HCT116 (cell line): ENCODE measurements at regions not wholly inside any gene's neighbourhood (a gene's known extent, or its start where the extent isn't known, plus 50 kb on each side); places are given as distances from the start of the nearest gene placed in this dataset.

Source experiments
- ATAC-seq: fragments of 200-7000 bp; cut with Tn5 transposase; 2 replicates; pipeline ENCODE4 v1.9.1; 2020; ENCODE audit warnings: mild to moderate bottlenecking, moderate library complexity
- BruUV-seq: library from RNA; stranded (reverse); fragments of 400-500 nt; replicated peaks from 2 replicates; lab custom pipeline; 2021; lab: Mats Ljungman, UMichigan
- CTCF ChIA-PET: fragments of 300-600 bp; sonication (Branson Sonifier 250); formaldehyde crosslinking; loops from one replicate; lab custom pipeline; 2021; ENCODE audit warnings: antibody characterized with exemption; lab: Charles Lee
- POLR2A ChIA-PET: fragments of 300-600, 350-600 bp; sonication (Branson Sonifier 250); formaldehyde crosslinking; loops from one replicate; lab custom pipeline; 2021; ENCODE audit warnings: antibody characterized with exemption; lab: Charles Lee
- RAD21 ChIA-PET, 2 experiments: fragments of 300-600 bp; sonication (Branson Sonifier 250); formaldehyde crosslinking; loops; one replicate each; lab custom pipeline; 2023; ENCODE audit warnings: low total read pairs in 2 of 2; ENCODE audit not compliant: uncharacterized antibody in 2 of 2, unreplicated experiment in 2 of 2, low non-redundant PET in 1 of 2; lab: Charles Lee
- DNase-seq: peaks from one replicate; pipeline ENCODE4 v3.0.0-alpha.2; 2010; ENCODE audit warnings: low read depth, low spot score
- H2AFZ ChIP-seq: fragments of 200-600 bp; shearing (Covaris generic), sonication (generic); 2 replicates; pipeline ENCODE4 v1.6.1; 2017; ENCODE audit warnings: low read depth, mixed run types, mixed read lengths, antibody characterized with exemption, low read length; ENCODE audit not compliant: poor library complexity, severe bottlenecking
- H3K27ac ChIP-seq: 2 replicates; pipeline ENCODE4 v1.5.1; 2012; ENCODE audit warnings: low read depth, low read length
- H3K27me3 ChIP-seq: fragments of 200-600 bp; sonication (generic); 2 replicates; pipeline ENCODE4 v1.6.1; 2016; ENCODE audit warnings: mixed run types, low read length, mixed read lengths; ENCODE audit not compliant: insufficient read depth
- H3K36me3 ChIP-seq, 2 experiments: fragments of 200-500 bp in 1 of 2; fragments of 200-600 bp in 1 of 2; sonication (Bioruptor generic) in 1 of 2; sonication (generic) in 1 of 2; 2 replicates each; pipeline versions ENCODE4 v1.5.1 to v1.6.1; 2014 to 2016; ENCODE audit warnings: low read length in 2 of 2, inconsistent platforms in 1 of 2, mixed read lengths in 1 of 2, mixed run types in 1 of 2; ENCODE audit not compliant: insufficient read depth in 2 of 2, control insufficient read depth in 1 of 2
- H3K4me1 ChIP-seq, 2 experiments: fragments of 200-600 bp in 1 of 2; sonication (generic) in 1 of 2; 2 replicates each; pipeline versions ENCODE4 v1.5.1 to v1.6.1; 2012 to 2017; ENCODE audit warnings: low read length in 2 of 2, inconsistent platforms in 1 of 2, mild to moderate bottlenecking in 1 of 2, mixed read lengths in 1 of 2, mixed run types in 1 of 2, moderate library complexity in 1 of 2; ENCODE audit not compliant: insufficient read depth in 2 of 2, control insufficient read depth in 1 of 2
- H3K4me2 ChIP-seq: fragments of 200-600 bp; sonication (generic); 2 replicates; pipeline ENCODE4 v1.6.1; 2017; ENCODE audit warnings: mixed run types, low read length, mixed read lengths
- H3K4me3 ChIP-seq, 2 experiments: fragments of 200-600 bp in 1 of 2; sonication (generic) in 1 of 2; replicated peaks in 1 of 2; 2 replicates each; pipeline ENCODE4 v1.5.1; 2011 to 2016; ENCODE audit warnings: low read length in 2 of 2, control low read depth in 1 of 2, low read depth in 1 of 2, mild to moderate bottlenecking in 1 of 2, mixed read lengths in 1 of 2, mixed run types in 1 of 2
- H3K79me2 ChIP-seq: fragments of 200-600 bp; sonication (generic); 2 replicates; pipeline ENCODE4 v1.6.1; 2017; ENCODE audit warnings: mild to moderate bottlenecking, mixed run types, low read length, moderate library complexity, mixed read lengths; ENCODE audit not compliant: insufficient read depth
- H3K9ac ChIP-seq: fragments of 200-600 bp; sonication (generic); 2 replicates; pipeline ENCODE4 v1.6.1; 2016; ENCODE audit warnings: low read length, mixed read lengths
- H3K9me2 ChIP-seq: fragments of 200-600 bp; sonication (generic), shearing (Covaris generic); 2 replicates; pipeline ENCODE4 v1.6.1; 2017; ENCODE audit warnings: mixed run types, mild to moderate bottlenecking, moderate library complexity; ENCODE audit not compliant: insufficient read depth
- H3K9me3 ChIP-seq, 2 experiments: fragments of 200-500 bp in 1 of 2; fragments of 200-600 bp in 1 of 2; sonication (Bioruptor generic) in 1 of 2; sonication (generic) in 1 of 2; 2 replicates each; pipeline ENCODE4 v1.6.1; 2014 to 2017; ENCODE audit warnings: low read length in 2 of 2, mixed read lengths in 2 of 2, inconsistent platforms in 1 of 2, low read depth in 1 of 2, mild to moderate bottlenecking in 1 of 2, mixed run types in 1 of 2, moderate library complexity in 1 of 2; ENCODE audit not compliant: control insufficient read depth in 1 of 2, insufficient read depth in 1 of 2
- H4K20me1 ChIP-seq: fragments of 200-600 bp; sonication (generic), shearing (Covaris generic); 2 replicates; pipeline ENCODE4 v1.6.1; 2017; ENCODE audit warnings: mixed run types, mild to moderate bottlenecking, moderate library complexity; ENCODE audit not compliant: insufficient read depth
- ATF3 ChIP-seq: IDR thresholded peaks from 2 replicates; pipeline ENCODE4 v1.6.1; 2012
- CEBPB ChIP-seq: IDR thresholded peaks from 2 replicates; pipeline ENCODE4 v1.6.1; 2012; ENCODE audit warnings: low read depth
- EZH2phosphoT487 ChIP-seq: fragments of 200-600 bp; IDR thresholded peaks from 2 replicates; pipeline ENCODE4 v1.6.1; 2018; ENCODE audit warnings: antibody characterized with exemption, borderline replicate concordance
- FOSL1 ChIP-seq: IDR thresholded peaks from 2 replicates; pipeline ENCODE4 v1.6.1; 2012; ENCODE audit warnings: low read depth
- MAX ChIP-seq: IDR thresholded peaks from 2 replicates; pipeline ENCODE4 v1.6.1; 2012
- ZFX ChIP-seq: fragments of 450-650 bp; IDR thresholded peaks from 2 replicates; pipeline ENCODE4 v1.6.1; 2017
- intact Hi-C: fragments of 100-400 bp; cut with micrococcal nuclease; formaldehyde crosslinking; loops from 2 replicates; pipeline ENCODE4 v1.10.0; 2022
- TF ChIP-seq, protein P1 (sequence below): IDR thresholded peaks from 2 replicates; pipeline ENCODE4 v1.6.1; 2012; ENCODE audit warnings: low read depth

- H3K4me1 ChIP-seq: no peaks in the 10 kb centered on the region
- TF ChIP-seq ATF3 (no peak), FOSL1 (no peak), EZH2phosphoT487 (no peak), MAX (no peak), CEBPB (no peak), ZFX (no peak)
- TF ChIP-seq, protein P1, sequence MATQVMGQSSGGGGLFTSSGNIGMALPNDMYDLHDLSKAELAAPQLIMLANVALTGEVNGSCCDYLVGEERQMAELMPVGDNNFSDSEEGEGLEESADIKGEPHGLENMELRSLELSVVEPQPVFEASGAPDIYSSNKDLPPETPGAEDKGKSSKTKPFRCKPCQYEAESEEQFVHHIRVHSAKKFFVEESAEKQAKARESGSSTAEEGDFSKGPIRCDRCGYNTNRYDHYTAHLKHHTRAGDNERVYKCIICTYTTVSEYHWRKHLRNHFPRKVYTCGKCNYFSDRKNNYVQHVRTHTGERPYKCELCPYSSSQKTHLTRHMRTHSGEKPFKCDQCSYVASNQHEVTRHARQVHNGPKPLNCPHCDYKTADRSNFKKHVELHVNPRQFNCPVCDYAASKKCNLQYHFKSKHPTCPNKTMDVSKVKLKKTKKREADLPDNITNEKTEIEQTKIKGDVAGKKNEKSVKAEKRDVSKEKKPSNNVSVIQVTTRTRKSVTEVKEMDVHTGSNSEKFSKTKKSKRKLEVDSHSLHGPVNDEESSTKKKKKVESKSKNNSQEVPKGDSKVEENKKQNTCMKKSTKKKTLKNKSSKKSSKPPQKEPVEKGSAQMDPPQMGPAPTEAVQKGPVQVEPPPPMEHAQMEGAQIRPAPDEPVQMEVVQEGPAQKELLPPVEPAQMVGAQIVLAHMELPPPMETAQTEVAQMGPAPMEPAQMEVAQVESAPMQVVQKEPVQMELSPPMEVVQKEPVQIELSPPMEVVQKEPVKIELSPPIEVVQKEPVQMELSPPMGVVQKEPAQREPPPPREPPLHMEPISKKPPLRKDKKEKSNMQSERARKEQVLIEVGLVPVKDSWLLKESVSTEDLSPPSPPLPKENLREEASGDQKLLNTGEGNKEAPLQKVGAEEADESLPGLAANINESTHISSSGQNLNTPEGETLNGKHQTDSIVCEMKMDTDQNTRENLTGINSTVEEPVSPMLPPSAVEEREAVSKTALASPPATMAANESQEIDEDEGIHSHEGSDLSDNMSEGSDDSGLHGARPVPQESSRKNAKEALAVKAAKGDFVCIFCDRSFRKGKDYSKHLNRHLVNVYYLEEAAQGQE: no peak
- TF ChIP-seq, all 23 proteins: peak for 0
- H3K27me3 ChIP-seq: peaks cover 3% of the 10 kb centered on the region
- ChIA-PET RAD21 (no interaction called here), POLR2A (no interaction called here), CTCF (no interaction called here)
- no peaks in the 10 kb centered on the region for H3K36me3 ChIP-seq
- H4K20me1 ChIP-seq: no peaks in the 10 kb centered on the region
- H3K9me3 ChIP-seq: no peaks in the 10 kb centered on the region
- no peak overlapping the region for H2AFZ ChIP-seq
- H3K27ac ChIP-seq: no peak overlapping the region
- no peaks in the 10 kb centered on the region for H3K79me2 ChIP-seq
- H3K4me3 ChIP-seq: no peak overlapping the region
- H3K9ac ChIP-seq: no peak overlapping the region
- intact Hi-C loops: no loop called here
- ATAC-seq (no peak), DNase-seq (no peak)
- no peak overlapping the region for H3K4me2 ChIP-seq
- no TSS peak for BruUV-seq
- no peaks in the 10 kb centered on the region for H3K9me2 ChIP-seq
Measured at GRCh38 chr10:85212526-85212925, 884.1 kb downstream of the CCSER2 start.
